ENCODE measurements at regions not wholly inside any gene's neighbourhood (a gene's known extent, or its start where the extent isn't known, plus 50 kb on each side); places are given as distances from the start of the nearest gene placed in this dataset.
"Not testable (repeated sequence)": the region's sequence is repeated elsewhere in the genome, so short reads cannot be mapped to it uniquely, and the experiment has no call there.

- no peaks in the 10 kb centered on the region for H3K27me3 ChIP-seq (ENCODE audit: control insufficient read depth, insufficient read depth, low read length)
Measured at GRCh38 chr10:107544706-107545520, 380.4 kb upstream of the SORCS1 start.

GRCh38 chr10:107542607-107543006 is 378.1 kb upstream of the SORCS1 start:
- Histone ChIP-seq H3K36me3 (ENCODE audit: control insufficient read depth, insufficient read depth, low read length) (no peaks in the 10 kb centered on the region), H3K9ac (ENCODE audit: low read length) (no peak overlapping the region), H3K9me3 (ENCODE audit: control insufficient read depth, low read length) (no peaks in the 10 kb centered on the region), H3K27me3 (ENCODE audit: control insufficient read depth, insufficient read depth, low read length) (no peaks in the 10 kb centered on the region), H3K4me1 (ENCODE audit: control insufficient read depth, insufficient read depth, low read length) (no peaks in the 10 kb centered on the region), H3K4me3 (ENCODE audit: low read length) (no peak overlapping the region)

More at GRCh38 chr10:107544706-107545520, 380.4 kb upstream of the SORCS1 start:
- no peaks in the 10 kb centered on the region for H3K9me3 ChIP-seq (ENCODE audit: control insufficient read depth, low read length)
- no peaks in the 10 kb centered on the region for H3K36me3 ChIP-seq (ENCODE audit: control insufficient read depth, insufficient read depth, low read length)
- H3K9ac ChIP-seq (ENCODE audit: low read length), result no peak overlapping the region
- no peak overlapping the region for H3K4me3 ChIP-seq (ENCODE audit: low read length)
- H3K4me1 ChIP-seq (ENCODE audit: control insufficient read depth, insufficient read depth, low read length), result no peaks in the 10 kb centered on the region

- no peak overlapping the region for H3K9ac ChIP-seq (ENCODE audit: low read length)
- no peaks in the 10 kb centered on the region for H3K27me3 ChIP-seq (ENCODE audit: control insufficient read depth, insufficient read depth, low read length)
- no peaks in the 10 kb centered on the region for H3K9me3 ChIP-seq (ENCODE audit: control insufficient read depth, low read length)
- H3K4me3 ChIP-seq (ENCODE audit: low read length), result no peak overlapping the region
- no peaks in the 10 kb centered on the region for H3K4me1 ChIP-seq (ENCODE audit: control insufficient read depth, insufficient read depth, low read length)
- no peaks in the 10 kb centered on the region for H3K36me3 ChIP-seq (ENCODE audit: control insufficient read depth, insufficient read depth, low read length)
Measured at GRCh38 chr10:107542016-107542415, 377.5 kb upstream of the SORCS1 start.

DNA sequence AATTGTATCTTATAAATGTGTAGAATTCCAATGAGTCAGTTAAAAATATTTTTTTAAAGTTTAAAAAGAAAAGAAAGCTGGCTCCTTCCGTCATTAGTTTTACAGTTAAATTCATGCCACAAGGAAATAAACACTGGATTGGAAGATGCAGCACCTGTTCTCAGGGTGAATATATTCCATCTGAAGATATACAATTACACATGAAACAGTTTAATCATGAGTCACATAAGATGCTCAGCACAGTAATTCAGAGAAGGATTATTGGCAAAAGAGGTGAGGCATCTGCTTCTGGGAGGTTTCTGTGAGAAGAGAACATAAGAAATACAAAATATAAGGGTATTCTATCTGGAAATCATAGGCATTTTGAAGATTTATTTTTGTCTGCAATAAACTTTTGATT is 376.5 kb upstream of the SORCS1 start:
- Histone ChIP-seq H3K4me3 (ENCODE audit: low read length) (no peak overlapping the region), H3K9me3 (ENCODE audit: control insufficient read depth, low read length) (no peaks in the 10 kb centered on the region), H3K36me3 (ENCODE audit: control insufficient read depth, insufficient read depth, low read length) (no peaks in the 10 kb centered on the region), H3K9ac (ENCODE audit: low read length) (no peak overlapping the region), H3K27me3 (ENCODE audit: control insufficient read depth, insufficient read depth, low read length) (no peaks in the 10 kb centered on the region), H3K4me1 (ENCODE audit: control insufficient read depth, insufficient read depth, low read length) (no peaks in the 10 kb centered on the region)

DNA sequence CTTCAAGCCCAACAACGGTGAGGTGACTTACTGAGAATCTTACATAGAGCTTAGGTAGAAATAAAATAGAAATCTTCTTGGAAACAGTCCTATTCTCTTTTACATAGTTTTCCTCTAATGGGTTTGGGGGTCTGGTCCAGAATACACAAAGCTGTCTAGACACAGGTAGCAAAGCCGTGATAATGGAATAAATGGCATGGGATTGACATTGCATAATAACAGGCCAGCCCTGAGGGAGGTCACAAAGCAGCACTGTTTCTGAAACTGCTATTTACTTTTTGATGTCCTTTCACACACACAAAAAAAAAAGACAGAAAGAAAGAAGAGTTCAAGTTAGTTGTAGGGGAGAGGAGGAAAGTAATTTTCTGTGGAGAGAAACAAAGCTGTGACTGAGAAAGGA is 364.8 kb upstream of the SORCS1 start:
- no peak overlapping the region for H3K4me3 ChIP-seq (ENCODE audit: low read length)
- no peak overlapping the region for H3K9ac ChIP-seq (ENCODE audit: low read length)
- no peaks in the 10 kb centered on the region for H3K9me3 ChIP-seq (ENCODE audit: control insufficient read depth, low read length)
- H3K36me3 ChIP-seq (ENCODE audit: control insufficient read depth, insufficient read depth, low read length), result no peaks in the 10 kb centered on the region
- no peaks in the 10 kb centered on the region for H3K4me1 ChIP-seq (ENCODE audit: control insufficient read depth, insufficient read depth, low read length)
- no peaks in the 10 kb centered on the region for H3K27me3 ChIP-seq (ENCODE audit: control insufficient read depth, insufficient read depth, low read length)

DNA sequence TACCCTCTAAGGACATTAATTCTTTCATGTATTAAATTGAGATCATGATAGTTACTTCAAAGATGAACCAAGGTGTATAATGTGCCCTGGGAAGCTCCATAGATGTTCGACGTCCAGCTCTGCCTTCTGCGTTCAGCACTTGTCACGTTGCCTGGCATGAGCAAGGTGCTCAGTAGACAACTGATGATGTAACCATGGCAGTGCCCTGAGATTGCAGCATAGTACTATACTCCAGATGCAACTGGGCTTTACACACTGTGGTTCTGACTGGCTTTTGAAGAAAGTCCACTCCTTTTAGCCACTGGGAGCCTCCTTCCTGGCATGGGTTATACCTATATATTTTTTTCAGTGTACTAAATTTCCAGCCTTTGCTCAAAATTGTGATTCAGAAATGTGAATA is 355.8 kb upstream of the SORCS1 start:
- Histone ChIP-seq H3K9ac (ENCODE audit: low read length) (no peak overlapping the region), H3K36me3 (ENCODE audit: control insufficient read depth, insufficient read depth, low read length) (no peaks in the 10 kb centered on the region), H3K9me3 (ENCODE audit: control insufficient read depth, low read length) (no peaks in the 10 kb centered on the region), H3K27me3 (ENCODE audit: control insufficient read depth, insufficient read depth, low read length) (no peaks in the 10 kb centered on the region), H3K4me3 (ENCODE audit: low read length) (no peak overlapping the region), H3K4me1 (ENCODE audit: control insufficient read depth, insufficient read depth, low read length) (no peaks in the 10 kb centered on the region)

- no peak overlapping the region for H3K4me3 ChIP-seq (ENCODE audit: low read length)
- no peaks in the 10 kb centered on the region for H3K36me3 ChIP-seq (ENCODE audit: control insufficient read depth, insufficient read depth, low read length)
- no peaks in the 10 kb centered on the region for H3K9me3 ChIP-seq (ENCODE audit: control insufficient read depth, low read length)
- H3K9ac ChIP-seq (ENCODE audit: low read length), result no peak overlapping the region
- no peaks in the 10 kb centered on the region for H3K4me1 ChIP-seq (ENCODE audit: control insufficient read depth, insufficient read depth, low read length)
- no peaks in the 10 kb centered on the region for H3K27me3 ChIP-seq (ENCODE audit: control insufficient read depth, insufficient read depth, low read length)
Measured at GRCh38 chr10:107517811-107518210, 353.3 kb upstream of the SORCS1 start.

DNA sequence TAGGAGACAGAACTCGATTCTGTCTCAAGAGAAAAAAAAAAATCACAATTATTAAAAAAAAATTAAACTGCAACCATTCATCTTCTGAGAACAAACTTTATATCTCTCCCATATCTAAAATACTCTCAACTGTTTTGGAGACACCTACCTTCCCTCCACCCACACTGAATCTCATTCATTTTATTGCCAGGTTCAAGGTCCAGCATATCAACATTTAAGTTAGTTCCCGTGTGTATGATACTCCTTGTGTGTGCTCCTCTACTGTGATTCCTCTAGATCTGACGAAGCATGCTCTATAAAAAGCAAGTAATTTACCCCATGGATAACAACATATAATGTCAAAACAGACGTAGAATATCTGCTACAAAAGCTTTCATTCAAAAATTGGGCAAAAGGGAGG is 351.8 kb upstream of the SORCS1 start:
- H3K36me3 ChIP-seq (ENCODE audit: control insufficient read depth, insufficient read depth, low read length), result no peaks in the 10 kb centered on the region
- no peaks in the 10 kb centered on the region for H3K9me3 ChIP-seq (ENCODE audit: control insufficient read depth, low read length)
- H3K4me3 ChIP-seq (ENCODE audit: low read length), result no peak overlapping the region
- H3K9ac ChIP-seq (ENCODE audit: low read length), result no peak overlapping the region
- H3K4me1 ChIP-seq (ENCODE audit: control insufficient read depth, insufficient read depth, low read length), result no peaks in the 10 kb centered on the region
- H3K27me3 ChIP-seq (ENCODE audit: control insufficient read depth, insufficient read depth, low read length), result no peaks in the 10 kb centered on the region

- not testable (repeated sequence) for H3K4me1 ChIP-seq (ENCODE audit: control insufficient read depth, insufficient read depth, low read length); H3K36me3 ChIP-seq (ENCODE audit: control insufficient read depth, insufficient read depth, low read length); H3K27me3 ChIP-seq (ENCODE audit: control insufficient read depth, insufficient read depth, low read length); H3K9ac ChIP-seq (ENCODE audit: low read length); H3K9me3 ChIP-seq (ENCODE audit: control insufficient read depth, low read length); H3K4me3 ChIP-seq (ENCODE audit: low read length)
Measured at GRCh38 chr10:107504011-107504410, 339.5 kb upstream of the SORCS1 start.

DNA sequence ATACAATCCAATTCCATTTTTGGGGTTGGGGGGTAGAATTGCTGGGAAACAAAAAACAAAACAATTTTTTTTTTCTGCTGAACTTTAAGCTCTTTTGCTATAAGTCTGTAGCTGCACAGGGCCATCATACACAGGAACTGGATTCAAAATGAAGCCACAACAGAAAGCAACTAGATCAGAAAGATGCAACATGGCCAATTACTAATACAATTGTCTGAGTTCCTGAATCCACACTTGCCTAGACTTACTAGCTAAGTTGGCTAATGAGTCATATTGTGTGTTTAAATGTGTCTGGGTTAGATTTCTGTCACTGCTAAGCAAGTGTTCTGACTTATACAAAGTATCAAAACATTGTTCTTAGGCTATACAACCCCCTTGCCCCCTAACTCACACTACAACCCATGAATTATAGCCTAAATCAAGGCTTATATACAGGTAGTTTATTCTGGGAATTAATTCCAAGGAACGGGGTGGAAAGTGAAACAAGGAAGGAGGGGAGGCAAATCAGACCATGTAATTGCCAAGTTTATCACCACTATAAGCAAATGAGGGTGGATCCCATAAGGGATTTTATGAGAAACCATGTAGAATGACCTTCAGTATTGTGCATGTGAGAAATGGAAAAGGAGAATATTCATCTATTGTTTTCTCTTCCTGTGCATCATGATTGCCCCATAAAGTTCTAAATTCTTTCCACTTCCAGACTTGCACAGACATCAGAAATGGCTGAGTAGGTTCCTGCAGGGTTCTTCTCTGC is 337.9 kb upstream of the SORCS1 start:
- no peaks in the 10 kb centered on the region for H3K9me3 ChIP-seq (ENCODE audit: control insufficient read depth, low read length)
- no peaks in the 10 kb centered on the region for H3K4me1 ChIP-seq (ENCODE audit: control insufficient read depth, insufficient read depth, low read length)
- H3K27me3 ChIP-seq (ENCODE audit: control insufficient read depth, insufficient read depth, low read length), result no peaks in the 10 kb centered on the region
- H3K36me3 ChIP-seq (ENCODE audit: control insufficient read depth, insufficient read depth, low read length), result no peaks in the 10 kb centered on the region
- no peak overlapping the region for H3K9ac ChIP-seq (ENCODE audit: low read length)
- no peak overlapping the region for H3K4me3 ChIP-seq (ENCODE audit: low read length)

- Histone ChIP-seq H3K9ac (ENCODE audit: low read length) (no peak overlapping the region), H3K27me3 (ENCODE audit: control insufficient read depth, insufficient read depth, low read length) (no peaks in the 10 kb centered on the region), H3K4me1 (ENCODE audit: control insufficient read depth, insufficient read depth, low read length) (no peaks in the 10 kb centered on the region), H3K9me3 (ENCODE audit: control insufficient read depth, low read length) (no peaks in the 10 kb centered on the region), H3K36me3 (ENCODE audit: control insufficient read depth, insufficient read depth, low read length) (no peaks in the 10 kb centered on the region), H3K4me3 (ENCODE audit: low read length) (no peak overlapping the region)
Measured at GRCh38 chr10:107498983-107499382, 334.5 kb upstream of the SORCS1 start.

DNA sequence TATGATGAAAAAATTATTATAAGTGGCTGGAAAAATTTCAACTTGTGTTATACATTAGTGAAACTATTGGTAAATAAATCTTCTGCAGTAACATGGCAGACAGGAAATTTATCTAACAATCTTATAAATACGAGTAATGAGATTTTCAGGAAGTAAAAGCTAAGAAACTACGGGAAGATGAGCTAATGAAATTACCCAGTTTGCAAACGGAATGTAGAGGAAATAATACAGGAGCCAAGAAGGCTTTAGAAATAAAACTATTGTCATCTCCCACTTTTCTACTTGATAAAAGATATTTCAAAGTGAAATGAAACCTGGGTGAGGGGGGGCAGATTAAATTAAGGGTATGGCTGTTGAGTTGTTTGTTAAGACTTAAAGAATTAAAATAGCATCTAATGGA is 332.5 kb upstream of the SORCS1 start:
- no peaks in the 10 kb centered on the region for H3K4me1 ChIP-seq (ENCODE audit: control insufficient read depth, insufficient read depth, low read length)
- H3K9me3 ChIP-seq (ENCODE audit: control insufficient read depth, low read length), result no peaks in the 10 kb centered on the region
- H3K9ac ChIP-seq (ENCODE audit: low read length), result no peak overlapping the region
- no peak overlapping the region for H3K4me3 ChIP-seq (ENCODE audit: low read length)
- H3K36me3 ChIP-seq (ENCODE audit: control insufficient read depth, insufficient read depth, low read length), result no peaks in the 10 kb centered on the region
- H3K27me3 ChIP-seq (ENCODE audit: control insufficient read depth, insufficient read depth, low read length), result no peaks in the 10 kb centered on the region

Measured in mucosa of stomach (tissue), 1 donor.